ENCODE measurements at regions not wholly inside any gene's neighbourhood (a gene's known extent, or its start where the extent isn't known, plus 50 kb on each side); places are given as distances from the start of the nearest gene placed in this dataset.

GRCh38 chr3:68664276-68664675 is 268.1 kb downstream of the TAFA4 start:
- no peaks in the 10 kb centered on the region for H4K20me1 ChIP-seq (replicated peaks in 1 of 2; ENCODE audit: control insufficient read depth in 1 of 2, insufficient read depth in 2 of 2, low read length in 2 of 2)
- no peak overlapping the region for H3K4me3 ChIP-seq (ENCODE audit: extremely low read depth in 1 of 4, insufficient read depth in 2 of 4, low read depth in 3 of 4, low read length in 4 of 4)
- FAIRE-seq: no peak
- no peak overlapping the region for H3K27ac ChIP-seq (ENCODE audit: low read depth, low read length)
- no peaks in the 10 kb centered on the region for H3K27me3 ChIP-seq (replicated peaks in 1 of 4; ENCODE audit: control insufficient read depth in 3 of 4, extremely low read depth in 1 of 4, insufficient read depth in 3 of 4, low read length in 3 of 4)
- CTCF ChIA-PET (ENCODE audit: partially characterized antibody): interaction anchor here (1.4 kb wide), 1 partner anchor 202 kb away, joined by 4 read pairs; no protein-coding TSS in a partner anchor
- H4K5ac ChIP-seq (ENCODE audit: insufficient read length, low read depth, low read length): no peak overlapping the region
- no peak overlapping the region for H2BK20ac ChIP-seq (ENCODE audit: low read length)
- no peak overlapping the region for H3K14ac ChIP-seq (ENCODE audit: insufficient read length)
- whole genome bisulfite sequencing, 2 experiments (ENCODE audit: extremely low coverage in 1 of 2, insufficient coverage in 1 of 2, insufficient read length in 1 of 2, insufficient replicate concordance in 2 of 2, low coverage in 1 of 2, low lambda C conversion rate in 2 of 2, missing lambda C conversion rate in 1 of 2): 79% methylated on average over 1 of the region's 1 CpG; no CpG with 5 or more reads in 1 of the 2 experiments
- no peak overlapping the region for H2AK5ac ChIP-seq (ENCODE audit: low read depth, low read length)
- H3K4me2 ChIP-seq (ENCODE audit: insufficient read depth in 1 of 2, low read depth in 2 of 2, low read length in 2 of 2): no peak overlapping the region
- H2BK15ac ChIP-seq (ENCODE audit: low read length): no peak overlapping the region
- no peak overlapping the region for H2BK5ac ChIP-seq (ENCODE audit: low read depth, low read length)
- peaks cover 0 to 5% (median 3%) of the 10 kb centered on the region in 4 experiments; a peak in 2 of 7 replicates for H3K4me1 ChIP-seq (replicated peaks in 1 of 4; ENCODE audit: control insufficient read depth in 3 of 4, insufficient read depth in 4 of 4, low read length in 3 of 4)
- H3K9ac ChIP-seq (replicated peaks in 1 of 4; ENCODE audit: extremely low read depth in 1 of 4, low read depth in 3 of 4, low read length in 3 of 4): no peak overlapping the region
- no peak overlapping the region for H3K4ac ChIP-seq (replicated peaks; ENCODE audit: insufficient read length, low read depth, low read length)
- no peaks in the 10 kb centered on the region for H3K79me1 ChIP-seq (ENCODE audit: low read depth, low read length)
- DNase-seq (ENCODE audit: low read depth in 1 of 2, low spot score in 2 of 2): no peak
- no peak overlapping the region for H2AFZ ChIP-seq (ENCODE audit: low read length)
- H2BK120ac ChIP-seq (replicated peaks; ENCODE audit: low read depth, low read length): no peak overlapping the region
- no peak overlapping the region for H3K56ac ChIP-seq (replicated peaks; ENCODE audit: insufficient read length, low read depth, low read length)
- no peaks in the 10 kb centered on the region for H3K23me2 ChIP-seq (ENCODE audit: low read depth, low read length)
- H4K8ac ChIP-seq (ENCODE audit: extremely low read depth, insufficient read depth, low read length): no peak overlapping the region
- TF ChIP-seq ATF3 (IDR thresholded peaks at IDR 0.05; ENCODE audit: insufficient read depth, low read depth, low read length) (no peak), HDAC2 (IDR thresholded peaks at IDR 0.05; ENCODE audit: borderline replicate concordance in 1 of 2, low read depth in 2 of 2, low read length in 2 of 2) (no peak), GTF2F1 (IDR thresholded peaks at IDR 0.05; ENCODE audit: borderline replicate concordance, low read depth, low read length) (no peak), SP1 (IDR thresholded peaks at IDR 0.05; ENCODE audit: low read depth, low read length) (no peak), EGR1 (IDR thresholded peaks at IDR 0.05; ENCODE audit: borderline replicate concordance, low read depth, low read length) (no peak), CBX5 (IDR thresholded peaks at IDR 0.05; ENCODE audit: low read depth, low read length) (no peak), CHD1 (IDR thresholded peaks at IDR 0.05; ENCODE audit: low read depth, low read length) (no peak), MAFK (IDR thresholded peaks at IDR 0.05; ENCODE audit: low read depth, low read length) (no peak), JUND (IDR thresholded peaks at IDR 0.05; ENCODE audit: low read length) (no peak), PHF8 (conservative IDR thresholded peaks at IDR 0.05; ENCODE audit: low read depth, low read length) (no peak)
- POLR2A ChIA-PET (ENCODE audit: partially characterized antibody): no interaction called here
- H2BK12ac ChIP-seq (ENCODE audit: low read depth, low read length): no peak overlapping the region
- H3K23ac ChIP-seq (ENCODE audit: insufficient read length): no peak overlapping the region
- no peaks in the 10 kb centered on the region for H3K79me2 ChIP-seq (ENCODE audit: control insufficient read depth in 1 of 2, insufficient read depth in 2 of 2, low read length in 2 of 2)
- H3K36me3 ChIP-seq (ENCODE audit: control insufficient read depth in 2 of 4, insufficient read depth in 4 of 4, low read length in 3 of 4): no peaks in the 10 kb centered on the region
- no peaks in the 10 kb centered on the region for H3K9me3 ChIP-seq (ENCODE audit: insufficient read depth in 2 of 2, low read depth in 1 of 2, low read length in 1 of 2)
- H3K18ac ChIP-seq (ENCODE audit: extremely low read depth, low read length): no peak overlapping the region
- no peak overlapping the region for H4K91ac ChIP-seq (replicated peaks; ENCODE audit: insufficient read length, low read length)
